Epithelial cell of proximal tubule (primary cell): ENCODE measurements at regions not wholly inside any gene's neighbourhood (a gene's known extent, or its start where the extent isn't known, plus 50 kb on each side); places are given as distances from the start of the nearest gene placed in this dataset.
"Not testable (repeated sequence)": the region's sequence is repeated elsewhere in the genome, so short reads cannot be mapped to it uniquely, and the experiment has no call there.

Experiments used
- DNase-seq: peaks from one replicate; pipeline ENCODE4 v3.0.0-alpha.2; 2011; ENCODE audit warnings: low read depth
- H3K4me3 ChIP-seq: 2 replicates; pipeline ENCODE4 v1.5.1; 2011; ENCODE audit warnings: low read depth, mild to moderate bottlenecking, low read length
- TF ChIP-seq, protein P1 (sequence below): conservative IDR thresholded peaks from 2 replicates; pipeline ENCODE4 v1.5.1; 2012; ENCODE audit warnings: low read depth, mild to moderate bottlenecking, low read length

DNA sequence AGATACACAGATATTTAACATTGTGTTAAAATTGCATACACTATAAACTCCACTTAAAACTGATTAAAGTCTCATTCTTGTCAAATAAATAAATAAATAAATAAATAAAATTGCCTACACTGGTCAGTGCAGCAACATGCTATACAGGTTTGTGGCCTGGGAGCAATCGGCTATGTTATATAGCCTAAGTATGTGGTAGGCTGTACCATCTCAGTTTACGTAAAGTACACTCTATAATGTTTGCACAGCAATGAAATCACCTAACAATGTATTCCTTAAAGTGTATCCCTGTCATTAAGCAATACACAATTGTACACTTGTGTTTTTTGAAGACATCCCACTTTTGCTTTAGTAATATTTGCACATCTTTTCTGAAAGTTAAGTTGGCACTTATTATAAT lies 337.7 kb upstream of the SETBP1 start:
- DNase-seq = no peak
- H3K4me3 ChIP-seq = no peak overlapping the region
- TF ChIP-seq, protein P1, sequence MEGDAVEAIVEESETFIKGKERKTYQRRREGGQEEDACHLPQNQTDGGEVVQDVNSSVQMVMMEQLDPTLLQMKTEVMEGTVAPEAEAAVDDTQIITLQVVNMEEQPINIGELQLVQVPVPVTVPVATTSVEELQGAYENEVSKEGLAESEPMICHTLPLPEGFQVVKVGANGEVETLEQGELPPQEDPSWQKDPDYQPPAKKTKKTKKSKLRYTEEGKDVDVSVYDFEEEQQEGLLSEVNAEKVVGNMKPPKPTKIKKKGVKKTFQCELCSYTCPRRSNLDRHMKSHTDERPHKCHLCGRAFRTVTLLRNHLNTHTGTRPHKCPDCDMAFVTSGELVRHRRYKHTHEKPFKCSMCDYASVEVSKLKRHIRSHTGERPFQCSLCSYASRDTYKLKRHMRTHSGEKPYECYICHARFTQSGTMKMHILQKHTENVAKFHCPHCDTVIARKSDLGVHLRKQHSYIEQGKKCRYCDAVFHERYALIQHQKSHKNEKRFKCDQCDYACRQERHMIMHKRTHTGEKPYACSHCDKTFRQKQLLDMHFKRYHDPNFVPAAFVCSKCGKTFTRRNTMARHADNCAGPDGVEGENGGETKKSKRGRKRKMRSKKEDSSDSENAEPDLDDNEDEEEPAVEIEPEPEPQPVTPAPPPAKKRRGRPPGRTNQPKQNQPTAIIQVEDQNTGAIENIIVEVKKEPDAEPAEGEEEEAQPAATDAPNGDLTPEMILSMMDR = no peak

DNA sequence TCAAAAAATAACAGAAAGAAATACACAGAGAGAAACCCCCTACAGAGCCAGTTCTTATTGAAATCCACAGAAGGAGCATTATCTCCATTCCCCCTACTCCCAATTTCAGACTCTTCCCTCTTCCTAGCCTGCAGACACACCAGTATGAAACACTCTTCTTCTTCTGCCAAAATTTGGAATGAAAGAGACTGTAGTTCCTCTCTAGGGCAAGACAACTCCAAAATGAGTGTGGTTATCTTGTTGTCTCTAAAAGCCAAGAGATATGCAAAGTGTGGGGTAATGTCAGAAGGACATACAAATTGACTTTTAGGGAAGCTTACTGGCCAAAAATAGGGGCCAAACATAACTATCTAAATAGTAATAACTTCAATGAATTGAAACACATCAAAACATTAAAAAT lies 337.1 kb upstream of the SETBP1 start:
- H3K4me3 ChIP-seq = no peak overlapping the region
- TF ChIP-seq, protein P1 = no peak
- DNase-seq = no peak

DNA sequence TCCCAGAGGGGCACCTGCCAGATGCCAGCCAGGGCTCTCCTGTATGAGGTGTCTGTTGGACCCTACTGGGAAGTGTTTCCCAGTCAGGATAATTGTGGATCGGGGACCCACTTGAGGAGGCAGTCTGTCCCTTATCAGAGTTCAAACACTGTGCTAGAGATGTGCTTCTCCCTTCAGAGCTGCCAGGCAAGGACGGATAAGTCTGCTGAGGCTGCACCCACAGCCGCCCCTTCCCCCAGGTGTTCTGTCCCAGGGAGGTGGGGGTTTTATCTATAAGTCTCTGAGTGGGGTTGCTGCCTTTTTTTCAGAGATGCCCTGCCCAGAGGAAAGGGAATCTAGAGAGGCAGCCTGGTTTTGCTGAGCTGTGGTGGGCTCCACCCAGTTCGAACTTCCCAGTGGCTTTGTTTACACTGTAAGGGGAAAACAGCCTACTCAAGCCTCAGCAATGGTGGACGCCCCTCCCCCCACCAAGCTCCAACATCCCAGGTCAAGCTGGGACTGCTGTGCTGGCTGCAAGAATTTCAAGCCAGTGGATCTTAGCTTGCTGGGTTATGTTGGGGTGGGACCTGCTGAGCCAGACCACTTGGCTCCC lies 324.0 kb upstream of the SETBP1 start:
- TF ChIP-seq, protein P1 = no peak
- no peak for DNase-seq
- no peak overlapping the region for H3K4me3 ChIP-seq

- no peak overlapping the region for H3K4me3 ChIP-seq
- TF ChIP-seq, protein P1 = no peak
Measured at GRCh38 chr18:44358402-44358801, 322.3 kb upstream of the SETBP1 start.

DNA sequence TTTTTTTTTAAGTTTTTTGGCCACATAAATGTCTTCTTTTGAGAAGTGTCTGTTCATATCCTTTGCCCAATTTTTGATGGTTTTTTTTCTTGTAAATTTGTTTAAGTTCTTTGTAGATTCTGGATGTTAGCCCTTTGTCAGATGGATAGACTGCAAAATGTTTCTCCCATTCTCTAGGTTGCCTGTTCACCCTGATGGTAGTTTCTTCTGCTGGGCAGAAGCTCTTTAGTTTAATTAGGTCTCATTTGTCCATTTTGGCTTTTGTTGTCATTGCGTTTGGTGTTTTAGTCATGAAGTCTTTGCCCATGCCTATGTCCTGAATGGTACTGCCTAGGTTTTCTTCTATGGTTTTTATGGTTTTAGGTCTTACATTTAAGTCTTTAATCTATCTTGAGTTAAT lies 320.9 kb upstream of the SETBP1 start:
- H3K4me3 ChIP-seq, DNase-seq: not testable (repeated sequence)

More at GRCh38 chr18:44358402-44358801, 322.3 kb upstream of the SETBP1 start:
- no peak for DNase-seq

DNA sequence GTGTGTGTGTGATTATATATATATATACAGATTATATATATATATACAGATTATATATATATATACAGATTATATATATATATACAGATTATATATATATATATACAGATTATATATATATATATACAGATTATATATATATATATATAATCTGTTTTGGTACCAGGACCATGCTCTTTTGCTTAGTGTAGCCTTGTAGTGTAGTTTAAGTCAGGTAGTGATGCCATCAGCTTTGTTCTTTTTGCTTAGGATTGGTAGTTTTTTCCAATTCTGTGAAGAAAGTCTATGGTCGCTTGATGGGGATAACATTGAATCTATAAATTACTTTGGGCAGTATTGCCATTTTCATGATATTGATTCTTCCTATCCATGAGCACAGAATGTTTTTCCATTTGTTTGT lies 318.5 kb upstream of the SETBP1 start:
- DNase-seq = not testable (repeated sequence)

DNA sequence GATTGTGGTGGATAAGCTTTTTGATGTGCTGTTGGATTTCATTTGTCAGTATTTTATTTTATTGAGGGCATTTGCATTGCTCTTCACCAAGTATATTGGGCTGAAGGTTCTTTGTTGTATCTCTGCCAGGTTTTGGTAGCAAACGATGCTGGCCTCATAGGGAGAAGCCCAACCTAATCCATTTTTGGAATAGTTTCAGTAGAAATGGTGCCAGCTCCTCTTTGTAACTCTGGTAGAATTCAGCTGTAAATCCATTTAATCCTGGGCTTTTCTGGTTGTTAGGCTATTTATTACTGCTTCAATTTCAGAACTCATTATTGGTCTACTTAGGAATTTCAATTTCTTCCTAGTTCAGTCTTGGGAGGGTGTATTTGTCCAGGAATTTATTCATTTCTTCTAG lies 309.8 kb upstream of the SETBP1 start:
- no peak for DNase-seq
- H3K4me3 ChIP-seq = no peak overlapping the region
- TF ChIP-seq, protein P1 = no peak

More for the DNA sequence above, 318.5 kb upstream of the SETBP1 start:
- H3K4me3 ChIP-seq = not testable (repeated sequence)

DNA sequence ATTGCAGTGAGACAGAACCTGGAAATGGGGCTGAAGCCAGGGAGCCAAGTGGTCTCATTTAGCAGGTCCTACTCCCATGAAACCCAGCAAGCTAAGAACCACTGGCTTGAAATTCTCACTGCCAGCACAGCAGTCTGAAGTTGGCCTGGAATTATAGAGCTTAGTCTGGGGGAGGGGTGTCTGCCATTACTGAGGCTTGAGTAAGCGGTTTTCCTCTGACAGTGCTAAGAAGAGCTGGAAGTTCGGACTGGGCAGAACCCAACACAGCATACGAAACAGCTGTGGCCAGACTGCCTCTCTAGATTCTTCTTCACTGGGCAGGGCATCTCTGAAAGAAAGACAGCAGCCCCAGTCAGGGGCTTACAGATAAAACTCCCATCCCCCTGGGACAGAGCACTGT lies 305.7 kb upstream of the SETBP1 start:
- TF ChIP-seq, protein P1 = no peak
- no peak for DNase-seq
- no peak overlapping the region for H3K4me3 ChIP-seq
